Tibial nerve (tissue), 4 donors: ENCODE measurements at regions not wholly inside any gene's neighbourhood (a gene's known extent, or its start where the extent isn't known, plus 50 kb on each side); places are given as distances from the start of the nearest gene placed in this dataset.

Experiments
- DNase-seq, 2 donors: peaks; one replicate each; pipeline ENCODE4 v3.0.0-alpha.2; 2019; ENCODE audit warnings: low spot score in 2 of 2
- H3K27ac ChIP-seq, 4 donors: fragments of 200-600 bp; sonication (generic) in 3 of 4; one replicate each; pipeline ENCODE4 v1.5.1; 2017 to 2019; ENCODE audit warnings: mild to moderate bottlenecking in 1 of 4
- H3K27me3 ChIP-seq, 2 donors: fragments of 200-600 bp; sonication (generic) in 1 of 2; one replicate each; pipeline versions ENCODE4 v1.5.1 to v1.6.0; 2017 to 2019
- H3K36me3 ChIP-seq, 3 donors: fragments of 200-600 bp; sonication (generic); one replicate each; pipeline ENCODE4 v1.5.1; 2018 to 2019
- H3K4me1 ChIP-seq, 4 donors: fragments of 200-600 bp; sonication (generic) in 3 of 4; one replicate each; pipeline ENCODE4 v1.5.1; 2017 to 2019
- H3K4me3 ChIP-seq, 4 donors: fragments of 200-600 bp; sonication (generic) in 3 of 4; one replicate each; pipeline ENCODE4 v1.5.1; 2017 to 2019; ENCODE audit warnings: mild to moderate bottlenecking in 1 of 4, moderate library complexity in 1 of 4
- H3K9me3 ChIP-seq, 4 donors: fragments of 200-600 bp; sonication (generic) in 3 of 4; one replicate each; pipeline ENCODE4 v1.5.1; 2017 to 2019
- CTCF ChIP-seq, 5 experiments: fragments of 200-600 bp in 3 of 5; fragments of 450-650 bp in 2 of 5; sonication (generic) in 3 of 5; IDR thresholded peaks; one replicate each; pipeline ENCODE4 v1.5.1; 2016 to 2019; ENCODE audit warnings: antibody characterized with exemption in 5 of 5, mild to moderate bottlenecking in 3 of 5, moderate library complexity in 2 of 5
- EP300 ChIP-seq, 2 donors: sonication (generic); formaldehyde crosslinking; IDR thresholded peaks; one replicate each; pipeline ENCODE4 v1.6.1; 2017; ENCODE audit warnings: antibody characterized with exemption in 2 of 2, mild to moderate bottlenecking in 1 of 2
- POLR2A ChIP-seq, 2 donors: fragments of 450-650 bp; IDR thresholded peaks; one replicate each; pipeline ENCODE4 v1.6.1; 2017; ENCODE audit warnings: antibody characterized with exemption in 2 of 2, mild to moderate bottlenecking in 2 of 2, moderate library complexity in 2 of 2
- WGBS, 2 donors: methylation state at CpG; one replicate each; pipeline ENCODE4 v1.1.5; 2018; 5-methylcytosine and 5-hydroxymethylcytosine counted together

GRCh38 chr2:149773006-149773405, 185.4 kb upstream of the MMADHC start:
- H3K9me3 ChIP-seq: no peaks in the 10 kb centered on the region
- TF ChIP-seq EP300 (IDR thresholded peaks at IDR 0.05) (no peak), POLR2A (IDR thresholded peaks at IDR 0.05) (no peak), CTCF (IDR thresholded peaks at IDR 0.05) (no peak)
- no peaks in the 10 kb centered on the region for H3K36me3 ChIP-seq
- H3K4me1 ChIP-seq: peaks cover 0 to 3% (median 0%) of the 10 kb centered on the region in 4 donors
- DNase-seq: no peak
- 61 to 63% methylated on average over 1 of the region's 1 CpG for WGBS, 2 donors
- no peaks in the 10 kb centered on the region for H3K27me3 ChIP-seq
- H3K27ac ChIP-seq: no peak overlapping the region
- H3K4me3 ChIP-seq: no peak overlapping the region

- H3K4me1 ChIP-seq: peaks cover 0 to 12% (median 0%) of the 10 kb centered on the region in 4 donors
- TF ChIP-seq EP300 (IDR thresholded peaks at IDR 0.05) (no peak), POLR2A (IDR thresholded peaks at IDR 0.05) (no peak), CTCF (IDR thresholded peaks at IDR 0.05) (no peak)
- H3K9me3 ChIP-seq: no peaks in the 10 kb centered on the region
- DNase-seq: no peak
- no peak overlapping the region for H3K4me3 ChIP-seq
- no peaks in the 10 kb centered on the region for H3K36me3 ChIP-seq
- peak overlapping the region in 1 of 4 donors; percentile 1 for H3K27ac ChIP-seq
- 21 to 37% methylated on average over 1 of the region's 1 CpG for WGBS, 2 donors
- H3K27me3 ChIP-seq: no peaks in the 10 kb centered on the region
Measured at GRCh38 chr2:149768320-149768799, 180.8 kb upstream of the MMADHC start.

GRCh38 chr2:149767516-149767974, 180.0 kb upstream of the MMADHC start:
- peak overlapping the region in 1 of 4 donors; percentile 1 for H3K27ac ChIP-seq
- TF ChIP-seq EP300 (IDR thresholded peaks at IDR 0.05) (no peak), POLR2A (IDR thresholded peaks at IDR 0.05) (no peak), CTCF (IDR thresholded peaks at IDR 0.05) (no peak)
- no peak overlapping the region for H3K4me3 ChIP-seq
- 42 to 59% methylated on average over 3 of the region's 3 CpGs for WGBS, 2 donors
- H3K27me3 ChIP-seq: no peaks in the 10 kb centered on the region
- no peaks in the 10 kb centered on the region for H3K9me3 ChIP-seq
- peak in 1 of 2 donors; percentile 21 for DNase-seq
- H3K36me3 ChIP-seq: no peaks in the 10 kb centered on the region
- H3K4me1 ChIP-seq: peaks cover 0 to 12% (median 0%) of the 10 kb centered on the region in 4 donors

GRCh38 chr2:149766339-149766738, 178.8 kb upstream of the MMADHC start:
- TF ChIP-seq CTCF (IDR thresholded peaks at IDR 0.05) (no peak), POLR2A (IDR thresholded peaks at IDR 0.05) (no peak), EP300 (IDR thresholded peaks at IDR 0.05) (no peak)
- Histone ChIP-seq H3K4me1 (peaks cover 0 to 12% (median 0%) of the 10 kb centered on the region in 4 donors), H3K9me3 (no peaks in the 10 kb centered on the region), H3K4me3 (no peak overlapping the region), H3K27me3 (no peaks in the 10 kb centered on the region), H3K27ac (no peak overlapping the region), H3K36me3 (no peaks in the 10 kb centered on the region)
- peak in 1 of 2 donors; percentile 21 for DNase-seq

- no peak for TF ChIP-seq POLR2A (IDR thresholded peaks at IDR 0.05)
- TF ChIP-seq CTCF (IDR thresholded peaks at IDR 0.05): no peak
- TF ChIP-seq EP300 (IDR thresholded peaks at IDR 0.05): no peak
- peaks cover 0 to 12% (median 0%) of the 10 kb centered on the region in 4 donors for H3K4me1 ChIP-seq
- H3K27me3 ChIP-seq: no peaks in the 10 kb centered on the region
- H3K27ac ChIP-seq: no peak overlapping the region
- no peak for DNase-seq
- H3K9me3 ChIP-seq: no peaks in the 10 kb centered on the region
- no peak overlapping the region for H3K4me3 ChIP-seq
- H3K36me3 ChIP-seq: no peaks in the 10 kb centered on the region
Measured at GRCh38 chr2:149765636-149766035, 178.1 kb upstream of the MMADHC start.
